IMR-90 (cell line): ENCODE measurements at regions not wholly inside any gene's neighbourhood (a gene's known extent, or its start where the extent isn't known, plus 50 kb on each side); places are given as distances from the start of the nearest gene placed in this dataset.

Experiments
- ATAC-seq: fragments of 200-7000 bp; cut with Tn5 transposase; 2 replicates; pipeline ENCODE4 v1.9.1; 2020; ENCODE audit warnings: low read depth, mild to moderate bottlenecking, moderate library complexity
- BruUV-seq: library from RNA; stranded (reverse); fragments of 400-500 nt; replicated peaks from 2 replicates; lab custom pipeline; 2021; lab: Mats Ljungman, UMichigan
- CTCF ChIA-PET: fragments of 300-600 bp; formaldehyde crosslinking; extraction: SDS; loops from one replicate; lab custom pipeline; 2021; ENCODE audit warnings: antibody characterized with exemption; lab: Yijun Ruan, JAX
- POLR2A ChIA-PET: fragments of 300-600 bp; sonication (Branson Sonifier 250); formaldehyde crosslinking; loops from one replicate; lab custom pipeline; 2022; ENCODE audit warnings: antibody characterized with exemption; ENCODE audit not compliant: unreplicated experiment; lab: Charles Lee
- DNase-seq: peaks from one replicate; pipeline ENCODE4 v3.0.0; 2013
- H2AFZ ChIP-seq: replicated peaks from 2 replicates; pipeline ENCODE3; 2013; ENCODE audit warnings: low read length, mild to moderate bottlenecking; ENCODE audit not compliant: poor library complexity
- H2AK5ac ChIP-seq: 2 replicates; pipeline ENCODE4 v1.6.1; 2013; ENCODE audit warnings: low read depth, low read length, inconsistent platforms
- H2AK9ac ChIP-seq: replicated peaks from 2 replicates; pipeline ENCODE3; 2013; ENCODE audit warnings: mild to moderate bottlenecking, low read depth, low read length, moderate library complexity; ENCODE audit not compliant: poor library complexity
- H2BK120ac ChIP-seq: 2 replicates; pipeline ENCODE4 v1.6.1; 2013; ENCODE audit warnings: low read depth, low read length, inconsistent platforms
- H2BK15ac ChIP-seq: 3 replicates; pipeline ENCODE4 v1.6.1; 2013; ENCODE audit warnings: low read depth, low read length, inconsistent platforms
- H2BK20ac ChIP-seq: 2 replicates; pipeline ENCODE4 v1.6.1; 2013; ENCODE audit warnings: low read depth, mild to moderate bottlenecking, inconsistent platforms, low read length, moderate library complexity
- H2BK5ac ChIP-seq: 2 replicates; pipeline ENCODE4 v1.6.1; 2013; ENCODE audit warnings: mild to moderate bottlenecking, low read depth, low read length, inconsistent platforms; ENCODE audit not compliant: poor library complexity, severe bottlenecking
- H3K14ac ChIP-seq: replicated peaks from 2 replicates; pipeline ENCODE4 v1.6.1; 2013; ENCODE audit warnings: low read depth, low read length, inconsistent platforms
- H3K18ac ChIP-seq: 2 replicates; pipeline ENCODE4 v1.6.1; 2013; ENCODE audit warnings: low read depth, low read length, control low read depth
- H3K23ac ChIP-seq: 2 replicates; pipeline ENCODE4 v1.6.1; 2013; ENCODE audit warnings: low read depth, low read length, inconsistent platforms
- H3K27ac ChIP-seq: 2 replicates; pipeline ENCODE4 v1.5.1; 2013; ENCODE audit warnings: mild to moderate bottlenecking, control low read depth, low read length; ENCODE audit not compliant: insufficient read depth
- H3K27me3 ChIP-seq: 2 replicates; pipeline ENCODE4 v1.6.1; 2013; ENCODE audit warnings: low read length; ENCODE audit not compliant: control insufficient read depth, insufficient read depth
- H3K36me3 ChIP-seq: 2 replicates; pipeline ENCODE4 v1.6.1; 2013; ENCODE audit warnings: low read length, mixed read lengths; ENCODE audit not compliant: control insufficient read depth, insufficient read depth
- H3K4ac ChIP-seq: 2 replicates; pipeline ENCODE4 v1.6.1; 2013; ENCODE audit warnings: low read depth, low read length, inconsistent platforms
- H3K4me1 ChIP-seq: 2 replicates; pipeline ENCODE4 v1.6.1; 2013; ENCODE audit warnings: low read length, mixed read lengths; ENCODE audit not compliant: control insufficient read depth, insufficient read depth
- H3K4me2 ChIP-seq: 2 replicates; pipeline ENCODE4 v1.6.1; 2013; ENCODE audit warnings: low read depth, mild to moderate bottlenecking, control low read depth, low read length, moderate library complexity
- H3K4me3 ChIP-seq: 2 replicates; pipeline ENCODE4 v1.5.1; 2013; ENCODE audit warnings: low read depth, mild to moderate bottlenecking, control low read depth, low read length, moderate library complexity; ENCODE audit not compliant: insufficient read depth
- H3K56ac ChIP-seq: 2 replicates; pipeline ENCODE4 v1.6.1; 2013; ENCODE audit warnings: low read length, inconsistent platforms; ENCODE audit not compliant: insufficient read depth; ENCODE audit errors: extremely low read depth
- H3K79me1 ChIP-seq, 2 experiments: 2 replicates each; pipeline ENCODE4 v1.6.1; 2013; ENCODE audit warnings: low read length in 2 of 2, inconsistent platforms in 1 of 2, low read depth in 1 of 2
- H3K9ac ChIP-seq: 2 replicates; pipeline ENCODE4 v1.6.1; 2013; ENCODE audit warnings: low read depth, low read length, control low read depth
- H3K9me1 ChIP-seq: 2 replicates; pipeline ENCODE4 v1.6.1; 2013; ENCODE audit warnings: low read length, inconsistent platforms; ENCODE audit not compliant: insufficient read depth
- H3K9me3 ChIP-seq: 2 replicates; pipeline ENCODE4 v1.6.1; 2013; ENCODE audit warnings: low read length; ENCODE audit not compliant: control insufficient read depth, insufficient read depth
- H4K20me1 ChIP-seq: 2 replicates; pipeline ENCODE4 v1.6.1; 2013; ENCODE audit warnings: low read length, inconsistent platforms; ENCODE audit not compliant: insufficient read depth
- H4K5ac ChIP-seq: 2 replicates; pipeline ENCODE4 v1.6.1; 2013; ENCODE audit warnings: mild to moderate bottlenecking, low read depth, low read length, control low read depth
- H4K8ac ChIP-seq, 2 experiments: 2 replicates each; pipeline ENCODE4 v1.6.1; 2013; ENCODE audit warnings: low read depth in 2 of 2, low read length in 2 of 2, control low read depth in 1 of 2, inconsistent platforms in 1 of 2
- H4K91ac ChIP-seq: 2 replicates; pipeline ENCODE4 v1.6.1; 2013; ENCODE audit warnings: low read depth, low read length, inconsistent platforms; ENCODE audit not compliant: insufficient read depth
- BHLHE40 ChIP-seq: fragments of 150-350 bp; IDR thresholded peaks from 2 replicates; pipeline ENCODE4 v1.6.1; 2016; ENCODE audit warnings: mild to moderate bottlenecking, low read depth, low read length
- CEBPB ChIP-seq: IDR thresholded peaks from 2 replicates; pipeline ENCODE4 v1.6.1; 2012; ENCODE audit warnings: low read depth, low read length, improper control_type of control experiment
- CHD1 ChIP-seq: IDR thresholded peaks from 2 replicates; pipeline ENCODE4 v1.6.1; 2012; ENCODE audit warnings: low read depth, low read length, improper control_type of control experiment
- FOS ChIP-seq: fragments of 150-350 bp; IDR thresholded peaks from 2 replicates; pipeline ENCODE4 v1.6.1; 2016; ENCODE audit warnings: low read depth, low read length
- MAFK ChIP-seq: IDR thresholded peaks from 2 replicates; pipeline ENCODE4 v1.6.1; 2012; ENCODE audit warnings: low read depth, low read length, improper control_type of control experiment
- MAZ ChIP-seq: IDR thresholded peaks from 2 replicates; pipeline ENCODE4 v1.6.1; 2012; ENCODE audit warnings: low read depth, mild to moderate bottlenecking, low read length, improper control_type of control experiment, moderate library complexity, borderline replicate concordance
- MXI1 ChIP-seq: IDR thresholded peaks from 2 replicates; pipeline ENCODE4 v1.6.1; 2012; ENCODE audit warnings: low read depth, mild to moderate bottlenecking, low read length, moderate library complexity, borderline replicate concordance
- NFE2L2 ChIP-seq: fragments of 150-350 bp; IDR thresholded peaks from 2 replicates; pipeline ENCODE4 v1.6.1; 2016; ENCODE audit warnings: low read depth, mild to moderate bottlenecking, low read length
- POLR2A ChIP-seq: IDR thresholded peaks from 2 replicates; pipeline ENCODE4 v1.6.1; 2012; ENCODE audit warnings: mild to moderate bottlenecking, low read depth, low read length
- RAD21 ChIP-seq: IDR thresholded peaks from 2 replicates; pipeline ENCODE4 v1.6.1; 2012; ENCODE audit warnings: low read length, improper control_type of control experiment
- RCOR1 ChIP-seq: IDR thresholded peaks from 2 replicates; pipeline ENCODE4 v1.6.1; 2012; ENCODE audit warnings: mild to moderate bottlenecking, low read length, improper control_type of control experiment; ENCODE audit not compliant: insufficient replicate concordance
- RFX5 ChIP-seq: IDR thresholded peaks from 2 replicates; pipeline ENCODE4 v1.8.0; 2012; ENCODE audit warnings: low read depth, mild to moderate bottlenecking, low read length, moderate library complexity
- SMC3 ChIP-seq: fragments of 150-350 bp; IDR thresholded peaks from 2 replicates; pipeline ENCODE4 v1.6.1; 2016; ENCODE audit warnings: low read depth, mild to moderate bottlenecking, antibody characterized with exemption, low read length, moderate library complexity
- USF2 ChIP-seq: fragments of 150-350 bp; IDR thresholded peaks from 2 replicates; pipeline ENCODE4 v1.6.1; 2017; ENCODE audit warnings: mild to moderate bottlenecking, antibody characterized with exemption, low read length, low read depth
- WGBS, 2 experiments: methylation state at CpG; one replicate each; pipeline versions ENCODE4 v1.1.5 to v1.1.7; 2013; ENCODE audit warnings: missing lambda C conversion rate in 2 of 2; ENCODE audit not compliant: insufficient read length in 1 of 2; ENCODE audit errors: extremely low coverage in 2 of 2; 5-methylcytosine and 5-hydroxymethylcytosine counted together
- dilution Hi-C: fragments of 300-500 bp; cut with HindIII; formaldehyde crosslinking; loops from one replicate; pipeline ENCODE4 v1.14.3; 2018; ENCODE audit warnings: low sequenced_read_pairs; ENCODE audit not compliant: unreplicated experiment
- in situ Hi-C: fragments of 300-500 bp; cut with MboI; formaldehyde crosslinking; loops from 3 replicates; pipeline ENCODE4 v1.14.3; 2019; ENCODE audit warnings: low sequenced_read_pairs, inconsistent platforms, mixed read lengths
- intact Hi-C: fragments of 100-400 bp; cut with micrococcal nuclease; formaldehyde crosslinking; loops from 2 replicates; pipeline ENCODE4 v1.10.0; 2022
- TF ChIP-seq, protein P1 (sequence below): fragments of 150-350 bp; IDR thresholded peaks from 2 replicates; pipeline ENCODE4 v1.6.1; 2016; ENCODE audit warnings: low read depth, mild to moderate bottlenecking, low read length, moderate library complexity, borderline replicate concordance
- TF ChIP-seq, protein P2 (sequence below): conservative IDR thresholded peaks from 2 replicates; pipeline ENCODE4 v1.5.1; 2012; ENCODE audit warnings: mild to moderate bottlenecking, low read depth, low read length, improper control_type of control experiment

GRCh38 chr1:39133340-39133684 lies 71.2 kb upstream of the MACF1 start:
- no peak overlapping the region for H2AFZ ChIP-seq
- H4K20me1 ChIP-seq: peaks cover 39% of the 10 kb centered on the region
- H3K9ac ChIP-seq: no peak overlapping the region
- peak overlapping the region; percentile 79 for H3K4ac ChIP-seq
- 0 out of 2 replicates have a peak overlapping the region, but pooled peaks have one; percentile 51 for H3K27ac ChIP-seq
- no peak overlapping the region for H3K4me3 ChIP-seq
- H3K18ac ChIP-seq: no peak overlapping the region
- no peak overlapping the region for H3K56ac ChIP-seq
- ATAC-seq: no peak
- H3K79me1 ChIP-seq: peaks cover 26 to 77% of the 10 kb centered on the region in 2 experiments
- H2BK120ac ChIP-seq: peak overlapping the region; percentile 69; the same call in 1 of the 2 replicates
- H2BK20ac ChIP-seq: no peak overlapping the region
- dilution Hi-C loops (no loop called here), in situ Hi-C loops (no loop called here), intact Hi-C loops (loop anchor here (10.0 kb wide), 1 partner anchor 121 kb away; no protein-coding TSS in a partner anchor)
- peaks cover 28% of the 10 kb centered on the region for H3K9me1 ChIP-seq
- H2AK5ac ChIP-seq: peak overlapping the region; percentile 88
- WGBS, 2 experiments: no CpG with 5 or more reads among the region's 1 CpG
- no TSS peak for BruUV-seq
- no peak overlapping the region; the same call in 1 of the 2 replicates for H4K5ac ChIP-seq
- peak overlapping the region; percentile 56 for H2AK9ac ChIP-seq
- no peaks in the 10 kb centered on the region for H3K27me3 ChIP-seq
- peaks cover 35% of the 10 kb centered on the region for H3K4me1 ChIP-seq
- peaks cover 2% of the 10 kb centered on the region; the same call in 1 of the 2 replicates for H3K36me3 ChIP-seq
- TF ChIP-seq POLR2A (no peak), RCOR1 (no peak), FOS (no peak), NFE2L2 (no peak), RFX5 (no peak), USF2 (no peak), CEBPB (no peak), MAFK (no peak), CHD1 (no peak), SMC3 (no peak), BHLHE40 (no peak), RAD21 (no peak), MAZ (no peak), MXI1 (no peak)
- TF ChIP-seq, protein P1, sequence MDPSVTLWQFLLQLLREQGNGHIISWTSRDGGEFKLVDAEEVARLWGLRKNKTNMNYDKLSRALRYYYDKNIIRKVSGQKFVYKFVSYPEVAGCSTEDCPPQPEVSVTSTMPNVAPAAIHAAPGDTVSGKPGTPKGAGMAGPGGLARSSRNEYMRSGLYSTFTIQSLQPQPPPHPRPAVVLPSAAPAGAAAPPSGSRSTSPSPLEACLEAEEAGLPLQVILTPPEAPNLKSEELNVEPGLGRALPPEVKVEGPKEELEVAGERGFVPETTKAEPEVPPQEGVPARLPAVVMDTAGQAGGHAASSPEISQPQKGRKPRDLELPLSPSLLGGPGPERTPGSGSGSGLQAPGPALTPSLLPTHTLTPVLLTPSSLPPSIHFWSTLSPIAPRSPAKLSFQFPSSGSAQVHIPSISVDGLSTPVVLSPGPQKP: no peak
- TF ChIP-seq, protein P2, sequence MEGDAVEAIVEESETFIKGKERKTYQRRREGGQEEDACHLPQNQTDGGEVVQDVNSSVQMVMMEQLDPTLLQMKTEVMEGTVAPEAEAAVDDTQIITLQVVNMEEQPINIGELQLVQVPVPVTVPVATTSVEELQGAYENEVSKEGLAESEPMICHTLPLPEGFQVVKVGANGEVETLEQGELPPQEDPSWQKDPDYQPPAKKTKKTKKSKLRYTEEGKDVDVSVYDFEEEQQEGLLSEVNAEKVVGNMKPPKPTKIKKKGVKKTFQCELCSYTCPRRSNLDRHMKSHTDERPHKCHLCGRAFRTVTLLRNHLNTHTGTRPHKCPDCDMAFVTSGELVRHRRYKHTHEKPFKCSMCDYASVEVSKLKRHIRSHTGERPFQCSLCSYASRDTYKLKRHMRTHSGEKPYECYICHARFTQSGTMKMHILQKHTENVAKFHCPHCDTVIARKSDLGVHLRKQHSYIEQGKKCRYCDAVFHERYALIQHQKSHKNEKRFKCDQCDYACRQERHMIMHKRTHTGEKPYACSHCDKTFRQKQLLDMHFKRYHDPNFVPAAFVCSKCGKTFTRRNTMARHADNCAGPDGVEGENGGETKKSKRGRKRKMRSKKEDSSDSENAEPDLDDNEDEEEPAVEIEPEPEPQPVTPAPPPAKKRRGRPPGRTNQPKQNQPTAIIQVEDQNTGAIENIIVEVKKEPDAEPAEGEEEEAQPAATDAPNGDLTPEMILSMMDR: no peak
- H2BK5ac ChIP-seq: peak overlapping the region; percentile 64
- no peak for DNase-seq
- ChIA-PET POLR2A (interaction anchor here (0.6 to 1.5 kb wide), 2 partner anchors 8 to 29 kb away, joined by 3 to 4 read pairs; no protein-coding TSS in a partner anchor), CTCF (interaction anchor here (0.9 kb wide), 2 partner anchors 9 to 30 kb away, joined by 3 read pairs; no protein-coding TSS in a partner anchor)
- H4K8ac ChIP-seq: peak overlapping the region; percentile 39 to 80; a peak in 2 of 4 replicates
- H3K4me2 ChIP-seq: no peak overlapping the region
- peak overlapping the region; percentile 60; the same call in 1 of the 2 replicates for H4K91ac ChIP-seq
- no peaks in the 10 kb centered on the region for H3K9me3 ChIP-seq
- H3K14ac ChIP-seq: peak overlapping the region; percentile 71
- peak overlapping the region; percentile 48; the same call in 1 of the 2 replicates for H3K23ac ChIP-seq
- peak overlapping the region; percentile 50; the same call in 1 of the 3 replicates for H2BK15ac ChIP-seq
